ENCODE measurements at regions not wholly inside any gene's neighbourhood (a gene's known extent, or its start where the extent isn't known, plus 50 kb on each side); places are given as distances from the start of the nearest gene placed in this dataset.

DNA sequence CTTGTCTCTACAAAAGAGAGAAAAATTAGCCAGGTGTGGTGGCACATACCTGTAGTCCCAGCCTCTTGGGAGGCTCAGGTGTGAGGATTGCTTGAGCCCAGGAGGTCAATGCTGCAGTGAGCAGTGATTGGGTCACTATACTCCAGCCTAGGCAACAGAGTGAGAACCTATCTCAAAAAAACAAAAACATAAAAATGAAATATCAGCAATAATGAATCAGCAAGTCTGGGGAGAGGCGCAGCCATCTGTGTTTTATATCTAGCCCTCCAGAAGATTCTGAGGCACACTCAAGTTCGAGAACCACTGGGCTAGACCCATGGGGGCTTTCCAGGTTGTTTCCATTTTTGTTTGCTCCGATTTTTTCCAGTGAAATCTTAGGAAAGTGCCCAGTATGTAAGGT, 88.1 kb upstream of the BCL6 start:
- CTCF ChIA-PET: no interaction called here
- no peak for ATAC-seq (ENCODE audit: low read depth)

DNA sequence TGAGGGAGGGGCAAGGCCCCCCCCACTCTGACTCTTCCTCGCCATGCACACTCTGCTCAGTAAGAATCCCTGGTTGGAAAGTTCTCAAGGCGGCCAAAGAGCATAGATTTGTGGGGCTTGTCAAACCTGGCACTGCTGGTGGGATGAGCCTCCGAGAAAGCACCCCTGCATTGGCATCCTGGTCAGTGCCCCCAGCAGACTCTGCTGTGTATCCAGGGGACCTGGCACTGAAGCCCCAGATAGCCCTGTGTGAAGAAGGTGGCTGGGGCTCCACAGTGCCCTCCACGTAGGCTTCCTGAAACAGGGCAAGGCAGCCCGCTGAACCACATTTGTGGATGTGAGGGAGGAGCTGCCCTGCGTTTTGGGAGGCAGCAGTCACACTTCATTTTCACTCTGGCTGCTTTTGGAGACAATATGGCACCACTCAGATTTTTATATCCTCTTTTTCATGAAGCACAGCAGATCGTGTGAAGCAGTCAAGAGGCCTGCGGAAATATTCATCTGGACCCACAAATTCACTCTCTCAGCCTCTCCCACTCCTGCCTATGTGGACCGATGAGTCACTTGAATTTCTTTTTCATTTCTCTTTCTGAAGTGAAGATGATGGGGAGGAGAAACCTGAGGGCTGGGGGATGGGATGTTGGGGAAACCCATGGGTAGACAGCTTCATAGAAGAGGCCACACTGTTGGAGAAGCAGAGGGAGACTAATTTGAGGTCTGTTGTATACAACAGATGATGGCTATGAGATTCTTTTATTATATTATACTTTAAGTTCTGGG, 88.7 kb upstream of the BCL6 start:
- Mint-ChIP-seq H3K27ac (no peak overlapping the region), H3K9me3 (ENCODE audit: insufficient read depth) (peaks cover 5% of the 10 kb centered on the region), H3K4me3 (no peak overlapping the region), H3K27me3 (peaks cover 4% of the 10 kb centered on the region), H3K4me1 (peaks cover 3% of the 10 kb centered on the region)
- Histone ChIP-seq H2AFZ (ENCODE audit: insufficient read depth, low read depth, low read length, poor library complexity, severe bottlenecking) (no peak overlapping the region), H3K4me2 (replicated peaks; ENCODE audit: low read depth, low read length, poor library complexity, severe bottlenecking) (no peak overlapping the region), H3K79me2 (ENCODE audit: control insufficient read depth, insufficient read depth, low read length) (no peaks in the 10 kb centered on the region), H3K9ac (ENCODE audit: low read length) (no peak overlapping the region), H4K20me1 (ENCODE audit: control insufficient read depth, insufficient read depth, low read length, poor library complexity, severe bottlenecking) (no peaks in the 10 kb centered on the region), H3K36me3 (replicated peaks in 1 of 2; ENCODE audit: control extremely low read depth in 1 of 2, control insufficient read depth in 1 of 2, extremely low read depth in 1 of 2, insufficient read depth in 2 of 2, low read length in 1 of 2) (no peaks in the 10 kb centered on the region), H3K4me1 (ENCODE audit: control insufficient read depth in 2 of 2, insufficient read depth in 2 of 2, low read length in 2 of 2) (peaks cover 2 to 3% of the 10 kb centered on the region in 2 donors), H3K9me3 (ENCODE audit: control extremely low read depth in 1 of 3, control insufficient read depth in 2 of 3, insufficient read depth in 1 of 3, low read length in 2 of 3) (no peaks in the 10 kb centered on the region), H3K4me3 (ENCODE audit: control extremely low read depth in 1 of 5, extremely low read depth in 1 of 5, insufficient read depth in 1 of 5, low read depth in 2 of 5, low read length in 4 of 5) (no peak overlapping the region), H3K27me3 (replicated peaks in 1 of 4; ENCODE audit: control extremely low read depth in 1 of 4, control insufficient read depth in 3 of 4, insufficient read depth in 4 of 4, low read length in 3 of 4) (peaks cover 0 to 3% (median 0%) of the 10 kb centered on the region in 4 experiments), H3K27ac (ENCODE audit: low read length in 2 of 2) (no peak overlapping the region)
- no peak for DNase-seq
- 77% methylated on average over 3 of the region's 9 CpGs for WGBS (ENCODE audit: insufficient coverage)
- ATAC-seq (ENCODE audit: low read depth): no peak
- CTCF ChIA-PET: no interaction called here
- intact Hi-C loops (cut with micrococcal nuclease): no loop called here
- POLR2A ChIA-PET: no interaction called here
- TF ChIP-seq, protein P1, sequence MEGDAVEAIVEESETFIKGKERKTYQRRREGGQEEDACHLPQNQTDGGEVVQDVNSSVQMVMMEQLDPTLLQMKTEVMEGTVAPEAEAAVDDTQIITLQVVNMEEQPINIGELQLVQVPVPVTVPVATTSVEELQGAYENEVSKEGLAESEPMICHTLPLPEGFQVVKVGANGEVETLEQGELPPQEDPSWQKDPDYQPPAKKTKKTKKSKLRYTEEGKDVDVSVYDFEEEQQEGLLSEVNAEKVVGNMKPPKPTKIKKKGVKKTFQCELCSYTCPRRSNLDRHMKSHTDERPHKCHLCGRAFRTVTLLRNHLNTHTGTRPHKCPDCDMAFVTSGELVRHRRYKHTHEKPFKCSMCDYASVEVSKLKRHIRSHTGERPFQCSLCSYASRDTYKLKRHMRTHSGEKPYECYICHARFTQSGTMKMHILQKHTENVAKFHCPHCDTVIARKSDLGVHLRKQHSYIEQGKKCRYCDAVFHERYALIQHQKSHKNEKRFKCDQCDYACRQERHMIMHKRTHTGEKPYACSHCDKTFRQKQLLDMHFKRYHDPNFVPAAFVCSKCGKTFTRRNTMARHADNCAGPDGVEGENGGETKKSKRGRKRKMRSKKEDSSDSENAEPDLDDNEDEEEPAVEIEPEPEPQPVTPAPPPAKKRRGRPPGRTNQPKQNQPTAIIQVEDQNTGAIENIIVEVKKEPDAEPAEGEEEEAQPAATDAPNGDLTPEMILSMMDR (IDR thresholded peaks at IDR 0.05): no peak
- TF ChIP-seq EZH2 (IDR thresholded peaks at IDR 0.05; ENCODE audit: borderline replicate concordance, insufficient read depth, low read depth, low read length, poor library complexity, severe bottlenecking): no peak

More for the DNA sequence above, 88.1 kb upstream of the BCL6 start:
- Histone ChIP-seq H3K36me3 (replicated peaks in 1 of 2; ENCODE audit: control extremely low read depth in 1 of 2, control insufficient read depth in 1 of 2, extremely low read depth in 1 of 2, insufficient read depth in 2 of 2, low read length in 1 of 2) (no peaks in the 10 kb centered on the region), H3K27me3 (replicated peaks in 1 of 4; ENCODE audit: control extremely low read depth in 1 of 4, control insufficient read depth in 3 of 4, insufficient read depth in 4 of 4, low read length in 3 of 4) (peaks cover 0 to 3% (median 0%) of the 10 kb centered on the region in 4 experiments), H3K79me2 (ENCODE audit: control insufficient read depth, insufficient read depth, low read length) (no peaks in the 10 kb centered on the region), H3K9me3 (ENCODE audit: control extremely low read depth in 1 of 3, control insufficient read depth in 2 of 3, insufficient read depth in 1 of 3, low read length in 2 of 3) (no peaks in the 10 kb centered on the region), H3K4me3 (ENCODE audit: control extremely low read depth in 1 of 5, extremely low read depth in 1 of 5, insufficient read depth in 1 of 5, low read depth in 2 of 5, low read length in 4 of 5) (no peak overlapping the region), H3K27ac (ENCODE audit: low read length in 2 of 2) (no peak overlapping the region), H3K4me1 (ENCODE audit: control insufficient read depth in 2 of 2, insufficient read depth in 2 of 2, low read length in 2 of 2) (peaks cover 6 to 7% of the 10 kb centered on the region in 2 donors), H2AFZ (ENCODE audit: insufficient read depth, low read depth, low read length, poor library complexity, severe bottlenecking) (no peak overlapping the region), H3K4me2 (replicated peaks; ENCODE audit: low read depth, low read length, poor library complexity, severe bottlenecking) (no peak overlapping the region), H3K9ac (ENCODE audit: low read length) (no peak overlapping the region), H4K20me1 (ENCODE audit: control insufficient read depth, insufficient read depth, low read length, poor library complexity, severe bottlenecking) (no peaks in the 10 kb centered on the region)
- H3K4me3 Mint-ChIP-seq: no peak overlapping the region
- H3K4me1 Mint-ChIP-seq: peaks cover 7% of the 10 kb centered on the region
- DNase-seq: no peak
- H3K9me3 Mint-ChIP-seq (ENCODE audit: insufficient read depth): peaks cover 5% of the 10 kb centered on the region
- TF ChIP-seq, protein P1 (IDR thresholded peaks at IDR 0.05): no peak
- no peak for TF ChIP-seq EZH2 (IDR thresholded peaks at IDR 0.05; ENCODE audit: borderline replicate concordance, insufficient read depth, low read depth, low read length, poor library complexity, severe bottlenecking)
- intact Hi-C loops (cut with micrococcal nuclease): no loop called here
- H3K27ac Mint-ChIP-seq: no peak overlapping the region
- 100% methylated on average over 2 of the region's 3 CpGs for WGBS (ENCODE audit: insufficient coverage)
- peaks cover 4% of the 10 kb centered on the region for H3K27me3 Mint-ChIP-seq
- POLR2A ChIA-PET: no interaction called here

Data from B cell (primary cell).